ENCODE measurements at regions not wholly inside any gene's neighbourhood (a gene's known extent, or its start where the extent isn't known, plus 50 kb on each side); places are given as distances from the start of the nearest gene placed in this dataset.

- Histone ChIP-seq H4K20me1 (ENCODE audit: insufficient read depth) (no peaks in the 10 kb centered on the region), H3K4me3 (no peak overlapping the region), H3K9me3 (ENCODE audit: insufficient read depth, low read depth) (no peaks in the 10 kb centered on the region), H3K4me2 (no peak overlapping the region), H3K4me1 (replicated peaks; ENCODE audit: insufficient read depth) (no peaks in the 10 kb centered on the region), H2AFZ (no peak overlapping the region), H3F3A (ENCODE audit: insufficient read depth, low read depth) (no peaks in the 10 kb centered on the region), H3K27ac (no peak overlapping the region), H3K79me2 (ENCODE audit: low read depth) (no peaks in the 10 kb centered on the region), H3K36me3 (ENCODE audit: low read depth) (no peaks in the 10 kb centered on the region), H3K9me2 (ENCODE audit: insufficient read depth) (no peaks in the 10 kb centered on the region), H3K27me3 (ENCODE audit: insufficient read depth, low read depth) (peaks cover 8% of the 10 kb centered on the region)
- TF ChIP-seq CTCF (conservative IDR thresholded peaks at IDR 0.05) (no peak), EZH2 (IDR thresholded peaks at IDR 0.05; ENCODE audit: low read depth) (no peak)
- no peak for DNase-seq
- CTCF ChIA-PET: no interaction called here
- intact Hi-C loops (cut with micrococcal nuclease; ENCODE audit: unreplicated experiment): no loop called here
- no TSS peak for BruUV-seq (replicated peaks)
- POLR2A ChIA-PET (ENCODE audit: unreplicated experiment): no interaction called here
These were observed 423.7 kb downstream of the ZSWIM6 start for GRCh38 chr5:61755726-61756222.

GRCh38 chr5:61758711-61759110 lies 426.7 kb downstream of the ZSWIM6 start:
- CTCF ChIA-PET: no interaction called here
- Histone ChIP-seq H3K27ac (no peak overlapping the region), H3K4me2 (no peak overlapping the region), H2AFZ (no peak overlapping the region), H4K20me1 (ENCODE audit: insufficient read depth) (no peaks in the 10 kb centered on the region), H3F3A (ENCODE audit: insufficient read depth, low read depth) (no peaks in the 10 kb centered on the region), H3K79me2 (ENCODE audit: low read depth) (no peaks in the 10 kb centered on the region), H3K9me2 (ENCODE audit: insufficient read depth) (no peaks in the 10 kb centered on the region; the same call in 1 of the 2 replicates), H3K27me3 (ENCODE audit: insufficient read depth, low read depth) (peaks cover 12% of the 10 kb centered on the region), H3K36me3 (ENCODE audit: low read depth) (no peaks in the 10 kb centered on the region), H3K4me3 (no peak overlapping the region), H3K9me3 (ENCODE audit: insufficient read depth, low read depth) (no peaks in the 10 kb centered on the region), H3K4me1 (replicated peaks; ENCODE audit: insufficient read depth) (no peaks in the 10 kb centered on the region)
- DNase-seq: no peak
- POLR2A ChIA-PET (ENCODE audit: unreplicated experiment): no interaction called here
- intact Hi-C loops (cut with micrococcal nuclease; ENCODE audit: unreplicated experiment): no loop called here
- no TSS peak for BruUV-seq (replicated peaks)
- TF ChIP-seq EZH2 (IDR thresholded peaks at IDR 0.05; ENCODE audit: low read depth): no peak

- Histone ChIP-seq H3K27ac (no peak overlapping the region), H3K79me2 (ENCODE audit: low read depth) (no peaks in the 10 kb centered on the region), H3K9me3 (ENCODE audit: insufficient read depth, low read depth) (no peaks in the 10 kb centered on the region), H3K4me1 (replicated peaks; ENCODE audit: insufficient read depth) (no peaks in the 10 kb centered on the region), H3K4me2 (no peak overlapping the region), H3K36me3 (ENCODE audit: low read depth) (no peaks in the 10 kb centered on the region), H4K20me1 (ENCODE audit: insufficient read depth) (no peaks in the 10 kb centered on the region), H2AFZ (no peak overlapping the region), H3K4me3 (no peak overlapping the region), H3K27me3 (ENCODE audit: insufficient read depth, low read depth) (peaks cover 25% of the 10 kb centered on the region), H3K9me2 (ENCODE audit: insufficient read depth) (no peaks in the 10 kb centered on the region; the same call in 1 of the 2 replicates), H3F3A (ENCODE audit: insufficient read depth, low read depth) (no peaks in the 10 kb centered on the region)
- ChIA-PET POLR2A (ENCODE audit: unreplicated experiment) (no interaction called here), CTCF (no interaction called here)
- intact Hi-C loops (cut with micrococcal nuclease; ENCODE audit: unreplicated experiment): no loop called here
- no TSS peak for BruUV-seq (replicated peaks)
- no peak for DNase-seq
- TF ChIP-seq CTCF (conservative IDR thresholded peaks at IDR 0.05) (no peak), EZH2 (IDR thresholded peaks at IDR 0.05; ENCODE audit: low read depth) (no peak)
These were observed 433.4 kb downstream of the ZSWIM6 start for GRCh38 chr5:61765471-61765870.

- intact Hi-C loops (cut with micrococcal nuclease; ENCODE audit: unreplicated experiment): no loop called here
- Histone ChIP-seq H3K27me3 (ENCODE audit: insufficient read depth, low read depth) (peaks cover 32% of the 10 kb centered on the region), H3K4me3 (no peak overlapping the region), H3K36me3 (ENCODE audit: low read depth) (no peaks in the 10 kb centered on the region), H3K79me2 (ENCODE audit: low read depth) (no peaks in the 10 kb centered on the region), H3K4me2 (no peak overlapping the region), H3K9me2 (ENCODE audit: insufficient read depth) (no peaks in the 10 kb centered on the region; the same call in 1 of the 2 replicates), H3K27ac (no peak overlapping the region), H3K9me3 (ENCODE audit: insufficient read depth, low read depth) (no peaks in the 10 kb centered on the region), H2AFZ (no peak overlapping the region), H3F3A (ENCODE audit: insufficient read depth, low read depth) (no peaks in the 10 kb centered on the region), H3K4me1 (replicated peaks; ENCODE audit: insufficient read depth) (no peaks in the 10 kb centered on the region), H4K20me1 (ENCODE audit: insufficient read depth) (no peaks in the 10 kb centered on the region)
- POLR2A ChIA-PET (ENCODE audit: unreplicated experiment): no interaction called here
- DNase-seq: no peak
- no peak for TF ChIP-seq EZH2 (IDR thresholded peaks at IDR 0.05; ENCODE audit: low read depth)
- TF ChIP-seq CTCF (conservative IDR thresholded peaks at IDR 0.05): no peak
- CTCF ChIA-PET: no interaction called here
- no TSS peak for BruUV-seq (replicated peaks)
These were observed 434.1 kb downstream of the ZSWIM6 start for GRCh38 chr5:61766141-61766540.
